ENCODE measurements at regions not wholly inside any gene's neighbourhood (a gene's known extent, or its start where the extent isn't known, plus 50 kb on each side); places are given as distances from the start of the nearest gene placed in this dataset.

DNA sequence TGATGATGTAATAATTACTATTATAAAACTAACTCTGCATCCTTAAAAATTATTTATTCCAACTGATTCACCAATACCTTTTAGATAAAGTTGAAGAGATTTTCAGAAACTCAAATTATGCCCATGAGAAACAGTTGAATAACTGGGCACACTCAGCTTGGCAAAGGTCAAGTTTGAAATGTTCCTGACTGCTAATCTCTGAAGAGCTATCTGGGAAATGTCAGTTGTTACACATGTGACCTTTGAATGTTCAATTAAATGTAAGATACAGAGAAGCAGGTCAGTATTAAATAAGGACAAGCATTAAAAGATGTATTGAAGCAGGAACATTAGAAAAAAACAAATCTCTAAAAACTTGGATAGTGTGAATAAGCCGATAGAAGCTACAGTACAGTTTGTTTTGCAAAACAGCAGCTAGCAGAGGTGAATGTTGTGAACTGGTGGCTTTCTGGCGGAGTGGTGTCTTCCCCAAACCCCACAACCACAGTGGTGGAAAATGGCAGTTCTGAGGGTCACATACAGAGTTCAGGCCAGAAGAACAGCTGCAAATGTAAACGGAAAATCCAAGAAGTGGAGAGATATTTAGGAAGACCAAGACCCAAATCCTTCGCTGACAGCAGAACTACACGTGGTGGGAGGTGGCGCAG is 61.9 kb upstream of the SLC5A9 start:
- TF ChIP-seq, protein P1, sequence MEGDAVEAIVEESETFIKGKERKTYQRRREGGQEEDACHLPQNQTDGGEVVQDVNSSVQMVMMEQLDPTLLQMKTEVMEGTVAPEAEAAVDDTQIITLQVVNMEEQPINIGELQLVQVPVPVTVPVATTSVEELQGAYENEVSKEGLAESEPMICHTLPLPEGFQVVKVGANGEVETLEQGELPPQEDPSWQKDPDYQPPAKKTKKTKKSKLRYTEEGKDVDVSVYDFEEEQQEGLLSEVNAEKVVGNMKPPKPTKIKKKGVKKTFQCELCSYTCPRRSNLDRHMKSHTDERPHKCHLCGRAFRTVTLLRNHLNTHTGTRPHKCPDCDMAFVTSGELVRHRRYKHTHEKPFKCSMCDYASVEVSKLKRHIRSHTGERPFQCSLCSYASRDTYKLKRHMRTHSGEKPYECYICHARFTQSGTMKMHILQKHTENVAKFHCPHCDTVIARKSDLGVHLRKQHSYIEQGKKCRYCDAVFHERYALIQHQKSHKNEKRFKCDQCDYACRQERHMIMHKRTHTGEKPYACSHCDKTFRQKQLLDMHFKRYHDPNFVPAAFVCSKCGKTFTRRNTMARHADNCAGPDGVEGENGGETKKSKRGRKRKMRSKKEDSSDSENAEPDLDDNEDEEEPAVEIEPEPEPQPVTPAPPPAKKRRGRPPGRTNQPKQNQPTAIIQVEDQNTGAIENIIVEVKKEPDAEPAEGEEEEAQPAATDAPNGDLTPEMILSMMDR (IDR thresholded peaks at IDR 0.05): no peak
- no peak for TF ChIP-seq EZH2 (IDR thresholded peaks at IDR 0.05; ENCODE audit: borderline replicate concordance, insufficient read depth, low read depth, low read length, poor library complexity, severe bottlenecking)
